H1 (cell line): ENCODE measurements at regions not wholly inside any gene's neighbourhood (a gene's known extent, or its start where the extent isn't known, plus 50 kb on each side); places are given as distances from the start of the nearest gene placed in this dataset.

Experiments
- CTCF ChIA-PET: fragments of 300-600 bp; sonication (Branson Sonifier 250); formaldehyde crosslinking; loops from one replicate; lab custom pipeline; 2021; ENCODE audit not compliant: partially characterized antibody; lab: Charles Lee
- POLR2A ChIA-PET: fragments of 300-600 bp; sonication (Branson Sonifier 250); formaldehyde crosslinking; loops from one replicate; lab custom pipeline; 2021; ENCODE audit warnings: inconsistent platforms; ENCODE audit not compliant: partially characterized antibody; lab: Charles Lee
- DNase-seq, 2 experiments: peaks; one replicate each; pipeline versions ENCODE4 v3.0.0 to v3.0.0-alpha.2; 2010 to 2022; ENCODE audit warnings: low spot score in 2 of 2, low read depth in 1 of 2, mixed read lengths in 1 of 2
- FAIRE-seq: peaks from 2 replicates; lab custom pipeline; 2011; peaks lifted over from hg19 to GRCh38; lab: Jason Lieb, UNC
- H2AFZ ChIP-seq: 2 replicates; pipeline ENCODE4 v1.8.1; 2012; ENCODE audit warnings: low read length, inconsistent platforms
- H2AK5ac ChIP-seq: 2 replicates; pipeline ENCODE4 v1.6.1; 2013; ENCODE audit warnings: low read depth, low read length
- H2BK120ac ChIP-seq: replicated peaks from 2 replicates; pipeline ENCODE3; 2013; ENCODE audit warnings: low read depth, low read length, inconsistent platforms
- H2BK12ac ChIP-seq: 2 replicates; pipeline ENCODE4 v1.6.1; 2013; ENCODE audit warnings: low read depth, low read length
- H2BK15ac ChIP-seq: 2 replicates; pipeline ENCODE4 v1.6.1; 2013; ENCODE audit warnings: low read length
- H2BK20ac ChIP-seq: 2 replicates; pipeline ENCODE4 v1.6.1; 2013; ENCODE audit warnings: low read length
- H2BK5ac ChIP-seq: 2 replicates; pipeline ENCODE4 v1.6.1; 2013; ENCODE audit warnings: low read depth, low read length
- H3K14ac ChIP-seq: 2 replicates; pipeline ENCODE4 v1.6.1; 2013; ENCODE audit warnings: inconsistent platforms; ENCODE audit not compliant: insufficient read length
- H3K18ac ChIP-seq: 2 replicates; pipeline ENCODE4 v1.6.1; 2013; ENCODE audit warnings: low read length; ENCODE audit errors: extremely low read depth
- H3K23ac ChIP-seq: 2 replicates; pipeline ENCODE4 v1.6.1; 2013; ENCODE audit warnings: inconsistent platforms; ENCODE audit not compliant: insufficient read length
- H3K23me2 ChIP-seq: 2 replicates; pipeline ENCODE4 v1.6.1; 2013; ENCODE audit warnings: low read depth, low read length
- H3K27ac ChIP-seq: 2 replicates; pipeline ENCODE4 v1.6.1; 2011; ENCODE audit warnings: low read depth, low read length, inconsistent platforms
- H3K27me3 ChIP-seq, 4 experiments: replicated peaks in 1 of 4; 1 replicate in 1 of 4; 2 replicates in 3 of 4; pipeline versions ENCODE4 v1.6.1 to v1.8.1; 2011 to 2013; ENCODE audit warnings: low read length in 3 of 4, mild to moderate bottlenecking in 3 of 4, inconsistent platforms in 2 of 4, mixed read lengths in 2 of 4, moderate library complexity in 1 of 4; ENCODE audit not compliant: control insufficient read depth in 3 of 4, insufficient read depth in 3 of 4; ENCODE audit errors: extremely low read depth in 1 of 4
- H3K36me3 ChIP-seq, 4 experiments: 2 replicates each; pipeline versions ENCODE4 v1.6.1 to v1.8.1; 2011 to 2013; ENCODE audit warnings: mild to moderate bottlenecking in 4 of 4, low read length in 3 of 4, moderate library complexity in 2 of 4, control low read depth in 1 of 4, inconsistent platforms in 1 of 4; ENCODE audit not compliant: insufficient read depth in 4 of 4, control insufficient read depth in 2 of 4
- H3K4ac ChIP-seq: replicated peaks from 2 replicates; pipeline ENCODE3; 2013; ENCODE audit warnings: low read length, low read depth, mixed read lengths, inconsistent platforms; ENCODE audit not compliant: insufficient read length
- H3K4me1 ChIP-seq, 4 experiments: replicated peaks in 1 of 4; 1 replicate in 1 of 4; 2 replicates in 3 of 4; pipeline versions ENCODE4 v1.6.1 to v1.8.1; 2011 to 2013; ENCODE audit warnings: low read length in 3 of 4, inconsistent platforms in 2 of 4, mixed read lengths in 1 of 4; ENCODE audit not compliant: insufficient read depth in 4 of 4, control insufficient read depth in 3 of 4
- H3K4me2 ChIP-seq, 2 experiments: 2 replicates each; pipeline versions ENCODE4 v1.6.1 to v1.8.1; 2011 to 2013; ENCODE audit warnings: low read depth in 2 of 2, low read length in 2 of 2, control low read depth in 1 of 2, inconsistent platforms in 1 of 2, mild to moderate bottlenecking in 1 of 2; ENCODE audit not compliant: insufficient read depth in 1 of 2
- H3K4me3 ChIP-seq, 4 experiments: fragments of 200-600, 300-600 bp in 1 of 4; sonication (generic), shearing (Covaris generic), sonication (Bioruptor Twin) in 1 of 4; 2 replicates each; pipeline versions ENCODE4 v1.5.1 to v1.8.1; 2011 to 2016; ENCODE audit warnings: low read length in 4 of 4, low read depth in 3 of 4, control low read depth in 2 of 4, inconsistent platforms in 2 of 4, mild to moderate bottlenecking in 2 of 4, mixed read lengths in 1 of 4, moderate library complexity in 1 of 4; ENCODE audit not compliant: insufficient read depth in 2 of 4; ENCODE audit errors: extremely low read depth in 1 of 4
- H3K56ac ChIP-seq: replicated peaks from 2 replicates; pipeline ENCODE3; 2013; ENCODE audit warnings: low read depth, mild to moderate bottlenecking, mixed read lengths, low read length, inconsistent platforms; ENCODE audit not compliant: insufficient read length
- H3K79me1 ChIP-seq: 2 replicates; pipeline ENCODE4 v1.6.1; 2013; ENCODE audit warnings: low read depth, low read length, control low read depth
- H3K79me2 ChIP-seq, 2 experiments: 2 replicates each; pipeline versions ENCODE4 v1.6.1 to v1.8.1; 2012 to 2013; ENCODE audit warnings: low read length in 2 of 2, mild to moderate bottlenecking in 2 of 2, inconsistent platforms in 1 of 2; ENCODE audit not compliant: insufficient read depth in 2 of 2, control insufficient read depth in 1 of 2
- H3K9ac ChIP-seq, 4 experiments: replicated peaks in 1 of 4; 1 replicate in 1 of 4; 2 replicates in 3 of 4; pipeline versions ENCODE4 v1.6.1 to v1.8.1; 2011 to 2013; ENCODE audit warnings: low read depth in 3 of 4, low read length in 3 of 4, control low read depth in 2 of 4, mild to moderate bottlenecking in 2 of 4, moderate library complexity in 2 of 4, inconsistent platforms in 1 of 4; ENCODE audit errors: extremely low read depth in 1 of 4
- H3K9me3 ChIP-seq, 2 experiments: 2 replicates each; pipeline versions ENCODE4 v1.6.1 to v1.8.1; 2012 to 2013; ENCODE audit warnings: mild to moderate bottlenecking in 2 of 2, moderate library complexity in 2 of 2, control low read depth in 1 of 2, inconsistent platforms in 1 of 2, low read depth in 1 of 2, low read length in 1 of 2, mixed read lengths in 1 of 2; ENCODE audit not compliant: insufficient read depth in 2 of 2
- H4K20me1 ChIP-seq, 2 experiments: replicated peaks in 1 of 2; 2 replicates each; pipeline versions ENCODE3 to v1.8.1; 2011 to 2013; ENCODE audit warnings: inconsistent platforms in 2 of 2, low read length in 2 of 2, mild to moderate bottlenecking in 1 of 2; ENCODE audit not compliant: insufficient read depth in 2 of 2, control insufficient read depth in 1 of 2
- H4K5ac ChIP-seq: 2 replicates; pipeline ENCODE4 v1.6.1; 2013; ENCODE audit warnings: low read length, low read depth, mixed read lengths, inconsistent platforms; ENCODE audit not compliant: insufficient read length
- H4K8ac ChIP-seq: 2 replicates; pipeline ENCODE4 v1.8.0; 2013; ENCODE audit warnings: mild to moderate bottlenecking, moderate library complexity, low read length, inconsistent platforms; ENCODE audit not compliant: insufficient read depth; ENCODE audit errors: extremely low read depth
- H4K91ac ChIP-seq: replicated peaks from 2 replicates; pipeline ENCODE3; 2013; ENCODE audit warnings: low read length, mixed read lengths, inconsistent platforms; ENCODE audit not compliant: insufficient read length
- ASH2L ChIP-seq: fragments of 200-600, 300-600 bp; sonication (generic); IDR thresholded peaks from one replicate; pipeline ENCODE4 v1.7.1; 2017; ENCODE audit warnings: low read length
- CHD1 ChIP-seq: IDR thresholded peaks from 2 replicates; pipeline ENCODE4 v1.6.1; 2012; ENCODE audit warnings: low read depth, low read length, improper control_type of control experiment
- CHD2 ChIP-seq: IDR thresholded peaks from 2 replicates; pipeline ENCODE4 v1.6.1; 2012; ENCODE audit warnings: low read length, improper control_type of control experiment
- WGBS, 2 experiments: shearing (Covaris generic) in 1 of 2; methylation state at CpG; one replicate each; pipeline versions ENCODE4 v1.1.6 to v1.1.7; 2013 to 2015; ENCODE audit warnings: low lambda C conversion rate in 2 of 2, mixed read lengths in 2 of 2, inconsistent platforms in 1 of 2, low coverage in 1 of 2, missing lambda C conversion rate in 1 of 2; ENCODE audit not compliant: insufficient replicate concordance in 2 of 2, insufficient coverage in 1 of 2, insufficient read length in 1 of 2; ENCODE audit errors: extremely low coverage in 1 of 2, missing lambda C conversion rate in 1 of 2; 5-methylcytosine and 5-hydroxymethylcytosine counted together
- TF ChIP-seq, protein P1 (sequence below): IDR thresholded peaks from 2 replicates; pipeline ENCODE4 v1.6.1; 2011; ENCODE audit warnings: low read length, improper control_type of control experiment

DNA sequence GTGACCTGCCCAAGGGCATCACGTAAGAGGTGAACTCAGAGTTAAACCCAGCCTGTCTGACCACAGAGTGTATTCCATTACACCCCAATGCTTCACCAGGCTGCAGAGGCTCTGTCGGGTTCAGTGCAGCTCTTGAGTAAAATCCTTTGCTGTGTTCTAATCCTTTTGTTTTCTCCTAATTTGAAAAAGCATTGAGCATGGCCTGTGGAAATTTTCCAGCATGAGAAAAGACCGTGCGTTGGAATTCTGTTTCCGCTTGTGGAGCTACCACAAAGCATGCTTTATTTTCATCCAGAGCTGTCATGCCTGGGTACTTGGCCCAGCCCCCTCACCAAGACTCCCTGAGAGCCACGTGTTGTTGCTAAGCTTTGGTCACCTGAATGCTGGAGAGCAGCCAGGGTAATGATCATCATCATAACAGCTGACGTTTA, 317.6 kb downstream of the PRDM2 start:
- no peak overlapping the region for H2BK120ac ChIP-seq
- H3K23me2 ChIP-seq: no peaks in the 10 kb centered on the region
- no peak overlapping the region for H2BK20ac ChIP-seq
- no peaks in the 10 kb centered on the region for H3K4me1 ChIP-seq
- H3K4ac ChIP-seq: no peak overlapping the region
- peaks cover 5 to 11% of the 10 kb centered on the region in 2 experiments; a peak in 2 of 4 replicates for H3K9me3 ChIP-seq
- H3K4me2 ChIP-seq: no peak overlapping the region
- no peak overlapping the region for H4K5ac ChIP-seq
- no peaks in the 10 kb centered on the region for H3K27me3 ChIP-seq
- no peak overlapping the region for H2BK12ac ChIP-seq
- CTCF ChIA-PET: interaction anchor here (0.6 to 0.7 kb wide), 2 partner anchors 34 to 761 kb away, joined by 3 read pairs; no protein-coding TSS in a partner anchor
- no peaks in the 10 kb centered on the region for H4K20me1 ChIP-seq
- H2BK5ac ChIP-seq: no peak overlapping the region
- H3K56ac ChIP-seq: no peak overlapping the region
- H2AFZ ChIP-seq: no peak overlapping the region
- H3K18ac ChIP-seq: no peak overlapping the region
- DNase-seq: no peak
- 68% methylated on average over 7 of the region's 7 CpGs; no CpG with 5 or more reads in 1 of the 2 experiments for WGBS, 2 experiments
- H3K14ac ChIP-seq: no peak overlapping the region
- POLR2A ChIA-PET: no interaction called here
- H3K23ac ChIP-seq: no peak overlapping the region
- H3K9ac ChIP-seq: no peak overlapping the region
- H3K27ac ChIP-seq: no peak overlapping the region
- no peak for FAIRE-seq
- H2AK5ac ChIP-seq: no peak overlapping the region
- H3K4me3 ChIP-seq: no peak overlapping the region
- no peaks in the 10 kb centered on the region for H3K79me2 ChIP-seq
- H2BK15ac ChIP-seq: no peak overlapping the region
- H3K36me3 ChIP-seq: no peaks in the 10 kb centered on the region
- no peaks in the 10 kb centered on the region for H3K79me1 ChIP-seq
- TF ChIP-seq CHD2: no peak
- no peak for TF ChIP-seq ASH2L
- TF ChIP-seq, protein P1, sequence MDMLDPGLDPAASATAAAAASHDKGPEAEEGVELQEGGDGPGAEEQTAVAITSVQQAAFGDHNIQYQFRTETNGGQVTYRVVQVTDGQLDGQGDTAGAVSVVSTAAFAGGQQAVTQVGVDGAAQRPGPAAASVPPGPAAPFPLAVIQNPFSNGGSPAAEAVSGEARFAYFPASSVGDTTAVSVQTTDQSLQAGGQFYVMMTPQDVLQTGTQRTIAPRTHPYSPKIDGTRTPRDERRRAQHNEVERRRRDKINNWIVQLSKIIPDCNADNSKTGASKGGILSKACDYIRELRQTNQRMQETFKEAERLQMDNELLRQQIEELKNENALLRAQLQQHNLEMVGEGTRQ: no peak
- TF ChIP-seq CHD1: no peak
- H4K91ac ChIP-seq: no peak overlapping the region
- H4K8ac ChIP-seq: no peak overlapping the region
